Right ventricle myocardium inferior (tissue), 1 donor: ENCODE measurements at regions not wholly inside any gene's neighbourhood (a gene's known extent, or its start where the extent isn't known, plus 50 kb on each side); places are given as distances from the start of the nearest gene placed in this dataset.

Experiments used
- ATAC-seq: fragments of 200-7000 bp; cut with Tn5 transposase; one replicate; pipeline ENCODE4 v1.9.1; 2020; ENCODE audit warnings: mild to moderate bottlenecking, moderate library complexity
- DNase-seq: peaks from one replicate; pipeline ENCODE4 v3.0.0; 2021; ENCODE audit errors: missing footprints
- intact Hi-C: fragments of 100-400 bp; cut with DNase I; formaldehyde crosslinking; loops from one replicate; pipeline ENCODE4 v1.11.0; 2022
- donor health status: DM: no; HTN: yes; CAD: no; lungs with severe emphysema.

GRCh38 chr21:43351501-43352153 lies 75.3 kb downstream of the SIK1 start:
- DNase-seq (no peak), ATAC-seq (no peak)
- intact Hi-C loops: no loop called here

- no peak for ATAC-seq
- intact Hi-C loops: loop anchor here (5.0 kb wide), 1 partner anchor 37 kb away; no protein-coding TSS in a partner anchor
Measured at GRCh38 chr21:43349644-43350043, 77.3 kb downstream of the SIK1 start.

GRCh38 chr21:43348801-43349261 lies 78.1 kb downstream of the SIK1 start:
- DNase-seq: no peak
- ATAC-seq: peak; percentile 17
- intact Hi-C loops: loop anchor here (5.0 kb wide), 1 partner anchor 37 kb away; no protein-coding TSS in a partner anchor

More at GRCh38 chr21:43349644-43350043, 77.3 kb downstream of the SIK1 start:
- DNase-seq: no peak

- intact Hi-C loops: loop anchor here (5.0 kb wide), 1 partner anchor 36 kb away; no protein-coding TSS in a partner anchor
- DNase-seq (no peak), ATAC-seq (no peak)
Measured at GRCh38 chr21:43348170-43348766, 78.7 kb downstream of the SIK1 start.

GRCh38 chr21:43347461-43348169 lies 79.3 kb downstream of the SIK1 start:
- intact Hi-C loops: loop anchor here (5.0 kb wide), 1 partner anchor 35 kb away; no protein-coding TSS in a partner anchor
- no peak for DNase-seq

GRCh38 chr21:43346551-43346950 lies 80.4 kb downstream of the SIK1 start:
- ATAC-seq (no peak), DNase-seq (no peak)
- intact Hi-C loops: loop anchor here (5.0 kb wide), 1 partner anchor 34 kb away; no protein-coding TSS in a partner anchor

More at GRCh38 chr21:43347461-43348169, 79.3 kb downstream of the SIK1 start:
- no peak for ATAC-seq

- intact Hi-C loops: loop anchor here (5.0 kb wide), 1 partner anchor 34 kb away; no protein-coding TSS in a partner anchor
- ATAC-seq (no peak), DNase-seq (no peak)
Measured at GRCh38 chr21:43345746-43346409, 81.1 kb downstream of the SIK1 start.

GRCh38 chr21:43345046-43345745 lies 81.7 kb downstream of the SIK1 start:
- intact Hi-C loops: loop anchor here (5.0 kb wide), 1 partner anchor 33 kb away; no protein-coding TSS in a partner anchor
- DNase-seq: no peak
- no peak for ATAC-seq

- intact Hi-C loops: no loop called here
- DNase-seq: no peak
- ATAC-seq: no peak
Measured at GRCh38 chr21:43343992-43344886, 82.7 kb downstream of the SIK1 start.

GRCh38 chr21:43343095-43343991 lies 83.6 kb downstream of the SIK1 start:
- intact Hi-C loops: no loop called here
- ATAC-seq (no peak), DNase-seq (no peak)

GRCh38 chr21:43342301-43342881 lies 84.5 kb downstream of the SIK1 start:
- intact Hi-C loops: no loop called here
- DNase-seq (no peak), ATAC-seq (no peak)

GRCh38 chr21:43341378-43342161 lies 85.4 kb downstream of the SIK1 start:
- peak; percentile 53 for ATAC-seq
- intact Hi-C loops: no loop called here
- DNase-seq: no peak

GRCh38 chr21:43340491-43341377 lies 86.2 kb downstream of the SIK1 start:
- DNase-seq: no peak
- ATAC-seq: no peak
- intact Hi-C loops: no loop called here

- DNase-seq: no peak
- no peak for ATAC-seq
- intact Hi-C loops: no loop called here
Measured at GRCh38 chr21:43339668-43340067, 87.3 kb downstream of the SIK1 start.
